ENCODE measurements at regions not wholly inside any gene's neighbourhood (a gene's known extent, or its start where the extent isn't known, plus 50 kb on each side); places are given as distances from the start of the nearest gene placed in this dataset.
A peak's percentile ranks its signal among the peaks of the same experiment; 100 is the strongest.

DNA sequence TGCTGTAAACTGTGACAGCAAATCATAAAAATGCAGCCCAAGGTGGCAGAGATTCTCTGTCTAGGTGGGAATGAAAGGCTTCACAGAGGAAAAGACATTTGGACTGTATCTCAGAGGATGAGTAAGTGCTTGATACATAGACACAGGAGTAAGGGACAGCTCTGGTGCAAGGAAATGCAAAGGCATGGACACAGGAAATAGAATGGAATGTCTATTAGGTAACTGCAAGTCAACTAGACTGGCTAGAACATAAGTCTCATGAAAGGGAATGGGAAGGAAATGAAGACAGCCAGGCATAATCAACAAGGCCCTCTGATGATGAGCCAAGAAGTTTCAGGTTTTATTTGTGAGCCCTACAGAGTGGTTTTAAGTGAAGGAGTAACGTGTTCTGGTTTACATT lies 321.7 kb downstream of the SUCLA2 start:
- TF ChIP-seq, protein P1, sequence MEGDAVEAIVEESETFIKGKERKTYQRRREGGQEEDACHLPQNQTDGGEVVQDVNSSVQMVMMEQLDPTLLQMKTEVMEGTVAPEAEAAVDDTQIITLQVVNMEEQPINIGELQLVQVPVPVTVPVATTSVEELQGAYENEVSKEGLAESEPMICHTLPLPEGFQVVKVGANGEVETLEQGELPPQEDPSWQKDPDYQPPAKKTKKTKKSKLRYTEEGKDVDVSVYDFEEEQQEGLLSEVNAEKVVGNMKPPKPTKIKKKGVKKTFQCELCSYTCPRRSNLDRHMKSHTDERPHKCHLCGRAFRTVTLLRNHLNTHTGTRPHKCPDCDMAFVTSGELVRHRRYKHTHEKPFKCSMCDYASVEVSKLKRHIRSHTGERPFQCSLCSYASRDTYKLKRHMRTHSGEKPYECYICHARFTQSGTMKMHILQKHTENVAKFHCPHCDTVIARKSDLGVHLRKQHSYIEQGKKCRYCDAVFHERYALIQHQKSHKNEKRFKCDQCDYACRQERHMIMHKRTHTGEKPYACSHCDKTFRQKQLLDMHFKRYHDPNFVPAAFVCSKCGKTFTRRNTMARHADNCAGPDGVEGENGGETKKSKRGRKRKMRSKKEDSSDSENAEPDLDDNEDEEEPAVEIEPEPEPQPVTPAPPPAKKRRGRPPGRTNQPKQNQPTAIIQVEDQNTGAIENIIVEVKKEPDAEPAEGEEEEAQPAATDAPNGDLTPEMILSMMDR (IDR thresholded peaks at IDR 0.05; ENCODE audit: low read depth, low read length): no peak
- CTCF ChIA-PET: no interaction called here

DNA sequence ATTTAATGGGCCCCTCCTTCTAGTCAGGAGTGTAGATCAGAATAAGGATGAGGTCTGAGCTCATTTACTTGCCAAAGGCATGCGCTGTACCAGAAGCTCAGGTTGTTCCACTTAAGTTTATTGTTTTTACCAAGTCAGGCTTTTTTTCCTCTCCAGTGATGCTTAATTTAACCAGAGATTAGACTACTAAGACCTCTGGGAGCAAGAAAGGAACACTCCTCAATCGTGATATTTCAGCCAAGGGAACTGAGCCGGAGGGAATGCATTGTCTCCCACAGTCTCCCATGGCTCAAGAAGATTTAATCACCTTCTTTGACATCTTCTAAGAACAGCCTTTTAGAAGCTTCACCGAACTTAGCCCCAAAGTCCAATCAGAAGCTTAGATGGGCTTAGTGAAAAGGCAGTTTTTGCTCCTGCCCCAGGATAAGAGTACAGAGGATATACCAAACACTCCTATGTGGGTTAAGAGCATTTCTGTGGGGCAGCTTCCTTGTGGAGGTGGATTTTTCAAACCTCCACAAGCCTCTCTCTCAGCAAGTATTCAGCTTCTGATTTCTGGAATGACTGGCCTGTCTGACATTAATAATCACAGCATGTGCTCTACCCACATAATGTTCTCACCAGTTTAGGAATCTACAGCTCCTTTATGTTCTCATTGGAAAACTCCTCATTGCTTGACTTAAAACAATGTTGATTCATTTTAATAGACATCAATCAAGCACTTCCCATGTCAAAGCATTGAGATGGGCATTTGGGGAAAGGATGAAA lies 322.7 kb downstream of the SUCLA2 start:
- TF ChIP-seq, protein P1 (IDR thresholded peaks at IDR 0.05; ENCODE audit: low read depth, low read length): no peak
- H3K27ac ChIP-seq (ENCODE audit: low read depth, low read length): no peak overlapping the region
- ChIA-PET POLR2A (no interaction called here), CTCF (no interaction called here)
- H3K27me3 ChIP-seq (ENCODE audit: control insufficient read depth, insufficient read depth, low read length): no peaks in the 10 kb centered on the region
- DNase-seq (ENCODE audit: low read depth, low spot score): no peak
- H3K4me3 ChIP-seq (ENCODE audit: low read depth, low read length): no peak overlapping the region
- no peaks in the 10 kb centered on the region for H3K9me3 ChIP-seq (ENCODE audit: control insufficient read depth, insufficient read depth, low read length)

More for the DNA sequence above, 321.7 kb downstream of the SUCLA2 start:
- H3K27me3 ChIP-seq (ENCODE audit: control insufficient read depth, insufficient read depth, low read length): no peaks in the 10 kb centered on the region
- no peak overlapping the region for H3K27ac ChIP-seq (ENCODE audit: low read depth, low read length)
- no peak overlapping the region for H3K4me3 ChIP-seq (ENCODE audit: low read depth, low read length)
- no peak for DNase-seq (ENCODE audit: low read depth, low spot score)
- no peaks in the 10 kb centered on the region for H3K9me3 ChIP-seq (ENCODE audit: control insufficient read depth, insufficient read depth, low read length)
- POLR2A ChIA-PET: no interaction called here

DNA sequence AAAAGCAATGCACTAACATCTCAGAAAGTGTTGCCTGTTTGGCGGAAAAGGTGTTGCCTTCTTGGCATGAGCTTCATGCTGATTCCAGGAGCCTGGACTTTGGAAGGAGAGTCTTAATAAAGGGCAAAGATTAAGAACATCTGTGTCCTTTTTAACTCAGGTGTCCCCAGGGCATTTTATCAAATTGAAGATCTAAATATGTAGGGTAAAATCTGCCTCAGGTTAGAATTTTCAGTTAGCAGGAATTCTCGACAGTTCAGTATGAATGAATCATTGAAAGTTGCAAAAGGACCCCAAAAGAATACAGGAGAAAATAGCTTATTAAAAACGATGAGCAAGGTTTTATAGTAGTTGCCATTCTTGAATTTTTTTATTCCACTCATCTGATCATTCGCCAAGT lies 325.2 kb downstream of the SUCLA2 start:
- H3K4me3 ChIP-seq (ENCODE audit: low read depth, low read length): no peak overlapping the region
- TF ChIP-seq, protein P1 (IDR thresholded peaks at IDR 0.05; ENCODE audit: low read depth, low read length): no peak
- no peak for DNase-seq (ENCODE audit: low read depth, low spot score)
- ChIA-PET POLR2A (no interaction called here), CTCF (no interaction called here)
- H3K27ac ChIP-seq (ENCODE audit: low read depth, low read length): no peak overlapping the region
- H3K27me3 ChIP-seq (ENCODE audit: control insufficient read depth, insufficient read depth, low read length): no peaks in the 10 kb centered on the region
- H3K9me3 ChIP-seq (ENCODE audit: control insufficient read depth, insufficient read depth, low read length): no peaks in the 10 kb centered on the region

DNA sequence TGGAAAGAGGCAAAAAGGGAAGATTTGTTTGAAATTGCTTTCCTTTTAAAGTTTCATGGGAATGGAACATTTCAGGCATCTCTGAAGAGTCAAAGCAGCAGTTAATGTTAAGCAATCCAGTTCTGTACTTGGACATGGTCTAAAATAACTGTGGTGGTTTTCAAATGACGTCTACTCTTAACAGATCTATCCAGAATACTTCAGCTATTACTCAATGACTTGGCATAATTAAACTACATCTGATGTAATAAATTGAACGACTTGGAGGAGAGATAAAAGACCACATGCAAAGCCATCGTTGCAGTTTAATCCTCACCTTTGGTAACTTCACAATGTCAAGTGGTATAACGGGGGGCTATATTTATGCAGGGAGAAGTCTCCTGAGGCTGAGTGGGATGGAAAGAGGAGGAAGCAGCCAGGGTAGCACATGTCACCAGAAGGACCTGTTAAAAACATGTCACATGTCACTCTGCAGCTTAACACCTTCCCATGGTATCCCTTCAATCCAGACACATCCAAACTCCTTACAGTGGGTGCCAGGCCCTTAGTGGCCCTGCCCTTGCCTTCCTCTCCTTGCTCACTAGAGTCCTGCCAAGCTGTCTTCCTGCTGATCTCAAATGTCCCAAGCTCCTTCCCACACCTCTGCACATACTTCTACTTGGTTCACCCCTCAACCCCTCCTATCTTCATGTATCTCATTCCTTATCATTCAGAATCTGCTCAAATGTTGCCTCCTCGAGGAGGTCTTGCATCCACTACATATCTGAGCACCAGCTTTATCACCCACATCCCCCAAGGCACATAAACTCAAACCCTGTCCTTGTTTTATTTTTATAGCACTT lies 327.8 kb downstream of the SUCLA2 start:
- TF ChIP-seq, protein P1 (IDR thresholded peaks at IDR 0.05; ENCODE audit: low read depth, low read length): no peak
- POLR2A ChIA-PET: no interaction called here
- Histone ChIP-seq H3K9me3 (ENCODE audit: control insufficient read depth, insufficient read depth, low read length) (no peaks in the 10 kb centered on the region), H3K27me3 (ENCODE audit: control insufficient read depth, insufficient read depth, low read length) (no peaks in the 10 kb centered on the region), H3K27ac (ENCODE audit: low read depth, low read length) (peak overlapping the region; percentile 25), H3K4me3 (ENCODE audit: low read depth, low read length) (no peak overlapping the region)
- CTCF ChIA-PET: no interaction called here
- peak; percentile 75 for DNase-seq (ENCODE audit: low read depth, low spot score)

All from AG04450 (cell line).